ENCODE measurements at regions not wholly inside any gene's neighbourhood (a gene's known extent, or its start where the extent isn't known, plus 50 kb on each side); places are given as distances from the start of the nearest gene placed in this dataset.

DNA sequence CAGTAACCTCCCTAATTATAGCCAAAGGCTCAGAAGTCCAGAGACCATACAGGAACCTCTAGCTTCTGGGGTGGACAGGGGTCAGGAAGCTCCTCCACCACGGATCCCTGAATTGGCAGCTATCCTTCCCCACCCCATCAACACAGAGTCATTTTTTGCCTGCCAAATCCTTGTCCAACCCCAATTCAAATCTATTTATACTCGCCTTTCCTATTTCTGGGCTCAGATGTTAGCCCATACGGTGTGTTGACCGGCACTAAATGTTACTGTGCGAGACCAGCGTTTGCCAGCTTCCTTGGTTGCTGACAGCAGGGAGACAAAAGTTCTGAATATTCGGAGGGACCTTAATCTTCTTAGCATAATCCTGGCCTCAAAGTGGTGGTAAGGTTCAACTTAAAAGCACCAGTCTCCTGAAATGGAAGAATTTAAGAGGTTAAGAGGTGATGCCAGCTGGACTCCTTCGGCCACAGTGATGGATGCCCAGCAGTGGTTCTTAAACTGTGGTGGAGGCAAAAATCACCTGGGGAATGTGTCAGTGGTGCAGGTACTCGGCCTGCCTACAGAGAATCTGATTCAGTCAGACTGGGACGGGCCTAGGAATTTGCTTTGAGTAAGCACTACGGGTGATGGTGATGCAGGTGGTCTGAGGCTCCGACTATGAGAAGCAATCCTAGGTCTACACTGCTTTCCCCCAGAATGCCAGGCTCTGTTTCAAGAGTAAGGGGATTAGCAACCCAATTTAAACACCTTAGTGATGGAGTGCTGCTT is 204.8 kb upstream of the MEF2C start:
- H3K4me2 ChIP-seq (ENCODE audit: low read depth, low read length, poor library complexity, severe bottlenecking), result no peak overlapping the region
- no peaks in the 10 kb centered on the region for H3K79me2 ChIP-seq (ENCODE audit: insufficient read depth, low read length)
- H3K9me2 ChIP-seq (replicated peaks; ENCODE audit: insufficient read depth, low read length), result no peaks in the 10 kb centered on the region
- H3K27ac ChIP-seq (ENCODE audit: low read depth, low read length), result no peak overlapping the region
- H3K4me3 ChIP-seq (ENCODE audit: insufficient read depth, low read length, poor library complexity, severe bottlenecking), result no peak overlapping the region
- H3F3A ChIP-seq (ENCODE audit: insufficient read depth), result no peaks in the 10 kb centered on the region
- H4K20me1 ChIP-seq (ENCODE audit: low read depth, low read length), result no peaks in the 10 kb centered on the region
- H3K9ac ChIP-seq (ENCODE audit: low read length), result no peak overlapping the region
- TF ChIP-seq EZH2phosphoT487 (conservative IDR thresholded peaks at IDR 0.05; ENCODE audit: low read length), result no peak
- TF ChIP-seq, protein P1, sequence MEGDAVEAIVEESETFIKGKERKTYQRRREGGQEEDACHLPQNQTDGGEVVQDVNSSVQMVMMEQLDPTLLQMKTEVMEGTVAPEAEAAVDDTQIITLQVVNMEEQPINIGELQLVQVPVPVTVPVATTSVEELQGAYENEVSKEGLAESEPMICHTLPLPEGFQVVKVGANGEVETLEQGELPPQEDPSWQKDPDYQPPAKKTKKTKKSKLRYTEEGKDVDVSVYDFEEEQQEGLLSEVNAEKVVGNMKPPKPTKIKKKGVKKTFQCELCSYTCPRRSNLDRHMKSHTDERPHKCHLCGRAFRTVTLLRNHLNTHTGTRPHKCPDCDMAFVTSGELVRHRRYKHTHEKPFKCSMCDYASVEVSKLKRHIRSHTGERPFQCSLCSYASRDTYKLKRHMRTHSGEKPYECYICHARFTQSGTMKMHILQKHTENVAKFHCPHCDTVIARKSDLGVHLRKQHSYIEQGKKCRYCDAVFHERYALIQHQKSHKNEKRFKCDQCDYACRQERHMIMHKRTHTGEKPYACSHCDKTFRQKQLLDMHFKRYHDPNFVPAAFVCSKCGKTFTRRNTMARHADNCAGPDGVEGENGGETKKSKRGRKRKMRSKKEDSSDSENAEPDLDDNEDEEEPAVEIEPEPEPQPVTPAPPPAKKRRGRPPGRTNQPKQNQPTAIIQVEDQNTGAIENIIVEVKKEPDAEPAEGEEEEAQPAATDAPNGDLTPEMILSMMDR (IDR thresholded peaks at IDR 0.05; ENCODE audit: insufficient read depth, low read length, poor library complexity, severe bottlenecking), result no peak
- H2AFZ ChIP-seq (ENCODE audit: low read depth, low read length, severe bottlenecking), result no peak overlapping the region
- no peaks in the 10 kb centered on the region for H3K27me3 ChIP-seq (ENCODE audit: low read length)
- H3K9me3 ChIP-seq (ENCODE audit: insufficient read depth, low read length), result no peaks in the 10 kb centered on the region
- no peaks in the 10 kb centered on the region for H3K36me3 ChIP-seq (ENCODE audit: low read length)

DNA sequence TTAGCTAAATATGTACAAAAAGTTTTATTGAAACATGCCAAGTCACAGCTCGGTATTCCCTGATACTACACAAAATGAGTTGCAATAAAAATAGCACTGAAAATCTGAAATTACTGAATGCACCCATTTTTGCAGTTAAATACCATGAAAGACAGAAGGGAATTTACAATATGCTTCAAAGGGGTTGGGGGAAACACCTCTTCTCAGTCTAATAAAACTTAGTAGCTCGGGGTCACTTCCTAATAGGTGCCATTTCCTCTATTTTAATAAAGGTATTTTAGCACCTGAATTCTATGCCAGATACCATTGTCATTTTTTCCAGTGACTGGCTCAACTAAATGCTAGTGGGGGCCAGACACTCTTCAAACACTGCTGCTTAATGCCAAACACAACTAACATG is 204.1 kb upstream of the MEF2C start:
- Histone ChIP-seq H2AFZ (ENCODE audit: low read depth, low read length, severe bottlenecking) (no peak overlapping the region), H3K27me3 (ENCODE audit: low read length) (no peaks in the 10 kb centered on the region), H3K36me3 (ENCODE audit: low read length) (no peaks in the 10 kb centered on the region), H3K9me3 (ENCODE audit: insufficient read depth, low read length) (no peaks in the 10 kb centered on the region), H3K4me3 (ENCODE audit: insufficient read depth, low read length, poor library complexity, severe bottlenecking) (no peak overlapping the region), H3K9me2 (replicated peaks; ENCODE audit: insufficient read depth, low read length) (no peaks in the 10 kb centered on the region), H3K4me2 (ENCODE audit: low read depth, low read length, poor library complexity, severe bottlenecking) (no peak overlapping the region), H3K79me2 (ENCODE audit: insufficient read depth, low read length) (no peaks in the 10 kb centered on the region), H3K9ac (ENCODE audit: low read length) (no peak overlapping the region), H3F3A (ENCODE audit: insufficient read depth) (no peaks in the 10 kb centered on the region), H4K20me1 (ENCODE audit: low read depth, low read length) (no peaks in the 10 kb centered on the region), H3K27ac (ENCODE audit: low read depth, low read length) (no peak overlapping the region)
- TF ChIP-seq EZH2phosphoT487 (conservative IDR thresholded peaks at IDR 0.05; ENCODE audit: low read length), result no peak
- TF ChIP-seq, protein P1 (IDR thresholded peaks at IDR 0.05; ENCODE audit: insufficient read depth, low read length, poor library complexity, severe bottlenecking), result no peak

DNA sequence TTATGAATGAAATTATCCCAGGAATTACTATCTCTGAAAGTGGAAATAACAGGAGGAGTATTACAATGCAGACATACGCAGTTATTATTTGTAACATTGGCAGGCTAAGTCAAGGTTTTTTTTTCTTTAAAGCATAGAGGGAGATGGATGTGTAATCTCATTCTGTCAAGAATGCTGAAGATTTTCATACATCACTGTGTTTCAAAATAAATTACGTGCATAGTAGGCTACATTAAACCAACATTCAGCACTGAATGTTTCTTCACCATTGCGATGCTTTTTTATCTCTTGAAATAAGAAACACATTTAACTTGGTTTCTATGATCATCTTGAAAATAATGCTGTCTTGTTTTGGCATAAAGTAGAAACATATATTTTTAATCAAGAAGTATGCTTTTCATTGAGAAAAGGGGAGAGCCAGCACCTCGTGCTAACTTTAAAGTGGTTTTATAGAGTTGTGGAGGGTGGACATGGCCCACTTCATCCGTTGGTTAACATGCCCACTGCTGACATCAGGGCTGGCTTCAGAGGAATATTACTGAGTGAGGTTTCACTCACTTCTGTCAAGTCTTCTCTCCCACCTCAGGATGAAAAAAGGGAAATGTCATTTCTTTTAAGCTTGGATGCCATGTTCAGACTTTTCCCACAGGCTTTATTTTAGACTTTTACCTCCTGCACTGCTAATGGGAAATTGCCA is 203.6 kb upstream of the MEF2C start:
- Histone ChIP-seq H2AFZ (ENCODE audit: low read depth, low read length, severe bottlenecking) (no peak overlapping the region), H3K36me3 (ENCODE audit: low read length) (no peaks in the 10 kb centered on the region), H4K20me1 (ENCODE audit: low read depth, low read length) (no peaks in the 10 kb centered on the region), H3K27ac (ENCODE audit: low read depth, low read length) (no peak overlapping the region), H3K9ac (ENCODE audit: low read length) (no peak overlapping the region), H3K27me3 (ENCODE audit: low read length) (no peaks in the 10 kb centered on the region), H3F3A (ENCODE audit: insufficient read depth) (no peaks in the 10 kb centered on the region), H3K79me2 (ENCODE audit: insufficient read depth, low read length) (no peaks in the 10 kb centered on the region), H3K9me3 (ENCODE audit: insufficient read depth, low read length) (no peaks in the 10 kb centered on the region), H3K9me2 (replicated peaks; ENCODE audit: insufficient read depth, low read length) (no peaks in the 10 kb centered on the region), H3K4me2 (ENCODE audit: low read depth, low read length, poor library complexity, severe bottlenecking) (no peak overlapping the region), H3K4me3 (ENCODE audit: insufficient read depth, low read length, poor library complexity, severe bottlenecking) (no peak overlapping the region)
- no peak for TF ChIP-seq EZH2phosphoT487 (conservative IDR thresholded peaks at IDR 0.05; ENCODE audit: low read length)
- TF ChIP-seq, protein P1 (IDR thresholded peaks at IDR 0.05; ENCODE audit: insufficient read depth, low read length, poor library complexity, severe bottlenecking), result no peak

Data from SU-DHL-6 (cell line).